GM20431 (cell line): ENCODE measurements at regions not wholly inside any gene's neighbourhood (a gene's known extent, or its start where the extent isn't known, plus 50 kb on each side); places are given as distances from the start of the nearest gene placed in this dataset.
"Not testable (repeated sequence)": the region's sequence is repeated elsewhere in the genome, so short reads cannot be mapped to it uniquely, and the experiment has no call there.

Experiments used
- in situ Hi-C: fragments of 300-500 bp; cut with MseI, MboI; formaldehyde crosslinking; loops from one replicate; pipeline ENCODE4 v1.15.0; 2020; ENCODE audit warnings: low sequenced_read_pairs; ENCODE audit not compliant: unreplicated experiment

GRCh38 chr6:144947398-144947976 is 662.4 kb downstream of the UTRN start:
- in situ Hi-C loops, result no loop called here

GRCh38 chr6:144951730-144952437 is 666.7 kb downstream of the UTRN start:
- in situ Hi-C loops, result no loop called here

GRCh38 chr6:144952456-144953240 is 667.5 kb downstream of the UTRN start:
- in situ Hi-C loops, result no loop called here

GRCh38 chr6:144953552-144954240 is 668.6 kb downstream of the UTRN start:
- in situ Hi-C loops, result no loop called here

GRCh38 chr6:144954241-144954556 is 669.1 kb downstream of the UTRN start:
- in situ Hi-C loops, result no loop called here

GRCh38 chr6:144955392-144955791 is 670.3 kb downstream of the UTRN start:
- in situ Hi-C loops, result no loop called here

GRCh38 chr6:144955859-144956258 is 670.7 kb downstream of the UTRN start:
- in situ Hi-C loops, result no loop called here

GRCh38 chr6:144956697-144957096 is 671.6 kb downstream of the UTRN start:
- in situ Hi-C loops, result not testable (repeated sequence)

- in situ Hi-C loops, result no loop called here
Observed at GRCh38 chr6:144957236-144957937, 672.3 kb downstream of the UTRN start.

- in situ Hi-C loops, result no loop called here
Observed at GRCh38 chr6:144969154-144969553, 684.0 kb downstream of the UTRN start.

GRCh38 chr6:144969602-144970272 is 684.6 kb downstream of the UTRN start:
- in situ Hi-C loops, result no loop called here

GRCh38 chr6:144977250-144977864 is 692.2 kb downstream of the UTRN start:
- in situ Hi-C loops, result not testable (repeated sequence)

GRCh38 chr6:144978208-144978607 is 693.1 kb downstream of the UTRN start:
- in situ Hi-C loops, result no loop called here

- in situ Hi-C loops, result no loop called here
Observed at GRCh38 chr6:144986271-144986670, 701.1 kb downstream of the UTRN start.

GRCh38 chr6:144989319-144990107 is 704.4 kb downstream of the UTRN start:
- in situ Hi-C loops, result no loop called here

GRCh38 chr6:144990784-144991183 is 705.6 kb downstream of the UTRN start:
- in situ Hi-C loops, result no loop called here

GRCh38 chr6:144993870-144994269 is 708.7 kb downstream of the UTRN start:
- in situ Hi-C loops, result no loop called here

- in situ Hi-C loops, result no loop called here
Observed at GRCh38 chr6:144997996-144998395, 712.9 kb downstream of the UTRN start.
